Astrocyte of the cerebellum (primary cell): ENCODE measurements at regions not wholly inside any gene's neighbourhood (a gene's known extent, or its start where the extent isn't known, plus 50 kb on each side); places are given as distances from the start of the nearest gene placed in this dataset.
A peak's percentile ranks its signal among the peaks of the same experiment; 100 is the strongest.

Source experiments
- DNase-seq: peaks from one replicate; pipeline ENCODE4 v3.0.0-alpha.2; 2011; ENCODE audit warnings: low read depth
- H3K4me3 ChIP-seq: 2 replicates; pipeline ENCODE4 v1.5.1; 2011; ENCODE audit warnings: mild to moderate bottlenecking, low read depth, low read length, moderate library complexity
- in situ Hi-C: cut with HindIII; loops from 2 replicates; pipeline ENCODE4 v1.10.0; 2017; ENCODE audit warnings: low sequenced_read_pairs
- TF ChIP-seq, protein P1 (sequence below): IDR thresholded peaks from 2 replicates; pipeline ENCODE4 v1.5.1; 2012; ENCODE audit warnings: low read length, low read depth, moderate library complexity, mild to moderate bottlenecking; ENCODE audit errors: missing control alignments

DNA sequence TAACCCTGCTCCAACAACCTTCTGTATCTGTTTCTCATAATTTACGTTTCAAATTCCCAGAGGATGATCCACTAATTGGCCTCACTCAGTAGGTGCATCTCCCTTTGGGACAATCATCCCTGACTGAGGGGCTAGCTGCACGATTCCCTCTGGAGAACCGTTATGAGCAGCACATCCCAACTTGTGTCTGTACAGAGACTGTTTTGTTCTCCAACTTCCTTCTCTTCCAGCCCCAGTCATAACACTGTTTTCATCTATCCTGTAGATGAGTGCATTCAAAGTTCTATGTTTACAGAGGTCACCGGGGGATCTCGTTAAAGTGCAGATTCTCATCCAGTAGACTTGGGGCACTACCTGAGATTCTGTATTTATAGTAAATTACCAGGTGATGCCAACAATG lies 187.2 kb downstream of the REEP3 start:
- DNase-seq, result no peak
- TF ChIP-seq, protein P1, sequence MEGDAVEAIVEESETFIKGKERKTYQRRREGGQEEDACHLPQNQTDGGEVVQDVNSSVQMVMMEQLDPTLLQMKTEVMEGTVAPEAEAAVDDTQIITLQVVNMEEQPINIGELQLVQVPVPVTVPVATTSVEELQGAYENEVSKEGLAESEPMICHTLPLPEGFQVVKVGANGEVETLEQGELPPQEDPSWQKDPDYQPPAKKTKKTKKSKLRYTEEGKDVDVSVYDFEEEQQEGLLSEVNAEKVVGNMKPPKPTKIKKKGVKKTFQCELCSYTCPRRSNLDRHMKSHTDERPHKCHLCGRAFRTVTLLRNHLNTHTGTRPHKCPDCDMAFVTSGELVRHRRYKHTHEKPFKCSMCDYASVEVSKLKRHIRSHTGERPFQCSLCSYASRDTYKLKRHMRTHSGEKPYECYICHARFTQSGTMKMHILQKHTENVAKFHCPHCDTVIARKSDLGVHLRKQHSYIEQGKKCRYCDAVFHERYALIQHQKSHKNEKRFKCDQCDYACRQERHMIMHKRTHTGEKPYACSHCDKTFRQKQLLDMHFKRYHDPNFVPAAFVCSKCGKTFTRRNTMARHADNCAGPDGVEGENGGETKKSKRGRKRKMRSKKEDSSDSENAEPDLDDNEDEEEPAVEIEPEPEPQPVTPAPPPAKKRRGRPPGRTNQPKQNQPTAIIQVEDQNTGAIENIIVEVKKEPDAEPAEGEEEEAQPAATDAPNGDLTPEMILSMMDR, result no peak
- no peak overlapping the region for H3K4me3 ChIP-seq
- in situ Hi-C loops, result loop anchor here (25.0 kb wide), 1 partner anchor 221 kb away; no protein-coding TSS in a partner anchor

- in situ Hi-C loops, result loop anchor here (5.0 to 25.0 kb wide), 2 partner anchors 223 to 503 kb away; no protein-coding TSS in a partner anchor
- no peak for DNase-seq
- TF ChIP-seq, protein P1, result no peak
- H3K4me3 ChIP-seq, result no peak overlapping the region
These were observed 189.5 kb downstream of the REEP3 start for GRCh38 chr10:63710703-63711102.

DNA sequence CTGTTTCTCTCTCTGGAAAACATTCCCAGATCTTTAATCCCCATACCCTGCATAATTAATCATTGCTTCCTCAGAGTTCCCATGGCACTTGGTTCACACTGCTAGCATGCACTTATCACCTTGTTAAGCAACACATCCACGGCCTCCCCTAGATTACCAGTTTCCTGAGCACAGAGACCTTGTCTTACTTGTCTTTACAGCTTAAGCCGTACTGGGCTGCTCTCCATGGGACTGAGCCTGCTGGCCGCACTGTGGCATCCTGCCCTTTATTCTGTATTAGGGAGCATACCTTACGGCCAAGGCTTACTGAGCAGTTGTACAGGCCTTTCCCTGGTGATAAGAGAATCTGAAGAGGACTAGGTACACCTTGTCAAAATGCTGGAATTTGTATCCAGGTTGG lies 190.2 kb downstream of the REEP3 start:
- TF ChIP-seq, protein P1, result no peak
- in situ Hi-C loops, result loop anchor here (5.0 to 25.0 kb wide), 2 partner anchors 224 to 504 kb away; no protein-coding TSS in a partner anchor
- H3K4me3 ChIP-seq, result no peak overlapping the region
- peak; percentile 36 for DNase-seq

GRCh38 chr10:63711867-63712716 lies 190.9 kb downstream of the REEP3 start:
- peak; percentile 94 for DNase-seq
- in situ Hi-C loops, result loop anchor here (5.0 to 25.0 kb wide), 2 partner anchors 225 to 505 kb away; no protein-coding TSS in a partner anchor
- TF ChIP-seq, protein P1, result no peak
- H3K4me3 ChIP-seq, result no peak overlapping the region

GRCh38 chr10:63712717-63713115 lies 191.5 kb downstream of the REEP3 start:
- TF ChIP-seq, protein P1, result no peak
- in situ Hi-C loops, result loop anchor here (5.0 to 25.0 kb wide), 2 partner anchors 225 to 505 kb away; no protein-coding TSS in a partner anchor
- no peak for DNase-seq
- H3K4me3 ChIP-seq, result no peak overlapping the region

DNA sequence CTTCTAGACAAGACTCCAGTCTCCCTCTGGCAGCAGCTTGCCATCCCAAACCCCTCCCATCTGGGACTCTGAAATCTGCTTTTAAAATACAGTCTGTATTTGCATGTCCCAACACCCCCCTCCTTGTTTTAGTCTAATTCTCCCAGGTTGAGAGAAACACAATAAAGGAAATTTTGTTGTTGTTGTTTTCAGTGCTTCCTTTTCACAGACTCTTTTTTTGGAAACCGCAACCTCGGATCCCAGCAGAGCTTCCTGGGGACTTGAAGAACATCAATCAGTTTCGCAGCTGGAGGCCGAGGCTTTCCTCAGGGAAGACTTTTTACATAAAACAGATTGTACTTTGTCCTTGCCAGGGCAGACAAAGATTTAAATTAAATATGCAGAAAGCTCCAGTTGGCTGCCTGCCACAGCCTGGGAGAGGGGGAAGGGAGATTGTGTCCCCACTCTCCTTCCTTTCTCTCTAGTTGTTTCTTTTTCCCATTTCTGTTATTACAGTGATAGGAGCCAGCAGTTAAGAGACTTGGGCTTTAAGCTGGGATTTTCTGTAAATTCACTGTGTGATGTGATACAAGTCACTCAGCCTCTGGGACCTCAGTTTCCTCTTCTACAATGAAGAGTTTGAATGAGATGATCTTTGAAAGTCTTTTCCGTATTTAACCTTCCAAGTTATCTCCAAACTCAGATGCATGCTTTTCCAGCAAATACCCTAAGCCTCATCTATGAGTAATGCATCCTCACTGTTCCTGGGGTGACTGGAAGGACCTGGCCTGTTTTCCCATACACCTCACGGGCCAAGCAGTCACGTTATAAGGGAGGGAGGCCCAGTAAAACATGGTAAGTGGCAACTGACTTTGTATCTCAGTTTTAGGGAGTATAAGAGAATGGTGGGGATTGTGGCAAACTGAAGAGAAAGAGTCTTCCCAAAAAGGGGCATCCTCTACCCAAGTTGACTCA lies 192.3 kb downstream of the REEP3 start:
- peak; percentile 97 for DNase-seq
- TF ChIP-seq, protein P1, result no peak
- in situ Hi-C loops, result loop anchor here (5.0 to 25.0 kb wide), 2 partner anchors 226 to 506 kb away; no protein-coding TSS in a partner anchor
- H3K4me3 ChIP-seq, result no peak overlapping the region
